GM12891 (cell line): ENCODE measurements at regions not wholly inside any gene's neighbourhood (a gene's known extent, or its start where the extent isn't known, plus 50 kb on each side); places are given as distances from the start of the nearest gene placed in this dataset.

ENCODE experiments used
- PAX5 ChIP-seq: IDR thresholded peaks from 2 replicates; pipeline ENCODE4 v1.6.1; 2011; ENCODE audit warnings: low read length, moderate library complexity, mild to moderate bottlenecking; ENCODE audit not compliant: insufficient read depth, severe bottlenecking
- POLR2A ChIP-seq: IDR thresholded peaks from 2 replicates; pipeline ENCODE4 v1.6.1; 2011; ENCODE audit warnings: low read depth, low read length, control low read depth
- POLR2AphosphoS5 ChIP-seq: IDR thresholded peaks from 2 replicates; pipeline ENCODE4 v1.6.1; 2011; ENCODE audit warnings: low read depth, low read length, control low read depth
- POU2F2 ChIP-seq: IDR thresholded peaks from 2 replicates; pipeline ENCODE4 v1.6.1; 2011; ENCODE audit warnings: low read depth, mild to moderate bottlenecking, control low read depth, low read length, moderate library complexity
- TAF1 ChIP-seq: IDR thresholded peaks from 2 replicates; pipeline ENCODE4 v1.6.1; 2011; ENCODE audit warnings: low read depth, low read length, control low read depth

DNA sequence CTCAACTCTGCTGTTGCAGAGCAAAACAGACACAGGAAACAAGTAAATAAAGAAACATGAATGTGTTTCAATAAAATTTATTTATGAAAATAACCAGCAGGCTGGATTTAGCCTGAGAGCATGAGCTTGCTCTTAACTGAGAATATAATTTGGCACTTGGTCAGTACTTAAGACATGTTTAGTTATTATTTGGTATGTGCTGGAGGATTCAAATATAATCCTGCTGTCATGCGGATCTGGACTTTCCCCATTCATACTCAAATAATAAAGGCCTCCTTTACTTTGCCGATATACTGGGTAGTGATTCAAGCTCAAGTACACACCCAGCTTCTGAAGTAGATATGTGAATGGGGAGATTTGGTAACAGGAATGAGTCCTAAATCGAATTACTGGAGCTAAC, 465.5 kb upstream of the HS3ST1 start:
- TF ChIP-seq TAF1, result no peak
- no peak for TF ChIP-seq POLR2AphosphoS5
- TF ChIP-seq POLR2A, result no peak
- no peak for TF ChIP-seq PAX5
- TF ChIP-seq POU2F2, result no peak
